ENCODE measurements at regions not wholly inside any gene's neighbourhood (a gene's known extent, or its start where the extent isn't known, plus 50 kb on each side); places are given as distances from the start of the nearest gene placed in this dataset.

- no peak for DNase-seq
Measured at GRCh38 chr22:47379037-47379436, 616.6 kb downstream of the TBC1D22A start.

- DNase-seq = no peak
Measured at GRCh38 chr22:47377926-47378560, 615.6 kb downstream of the TBC1D22A start.

DNA sequence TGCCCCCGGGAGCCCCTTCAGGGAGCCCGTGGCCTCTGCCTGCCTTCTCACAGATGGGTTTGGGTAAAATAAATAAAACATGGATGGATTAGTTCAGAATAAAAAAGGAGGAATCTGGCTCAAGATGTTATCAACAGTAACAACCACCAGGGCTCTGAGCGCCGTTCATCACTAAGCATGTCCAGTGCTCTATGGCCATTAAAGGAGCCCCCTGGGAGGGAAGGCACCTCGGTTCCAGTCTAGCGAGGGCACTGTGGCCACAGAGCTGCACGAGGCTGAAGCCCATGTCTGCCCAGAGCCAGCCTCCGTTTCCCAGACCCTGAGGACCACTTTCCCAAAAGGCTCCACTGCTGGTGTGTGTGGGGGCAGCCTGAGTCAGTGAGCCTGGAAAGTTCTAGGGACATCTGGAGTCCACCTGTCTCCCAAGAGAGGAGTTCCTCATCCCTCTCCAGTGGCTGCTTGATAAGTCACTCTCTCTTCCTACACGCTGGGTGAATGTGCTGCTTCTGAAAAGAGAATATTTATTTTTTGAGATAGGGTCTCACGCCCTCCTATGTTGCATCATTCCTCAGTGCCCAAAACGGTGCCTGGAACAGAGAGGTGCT lies 614.6 kb downstream of the TBC1D22A start:
- DNase-seq = no peak

DNA sequence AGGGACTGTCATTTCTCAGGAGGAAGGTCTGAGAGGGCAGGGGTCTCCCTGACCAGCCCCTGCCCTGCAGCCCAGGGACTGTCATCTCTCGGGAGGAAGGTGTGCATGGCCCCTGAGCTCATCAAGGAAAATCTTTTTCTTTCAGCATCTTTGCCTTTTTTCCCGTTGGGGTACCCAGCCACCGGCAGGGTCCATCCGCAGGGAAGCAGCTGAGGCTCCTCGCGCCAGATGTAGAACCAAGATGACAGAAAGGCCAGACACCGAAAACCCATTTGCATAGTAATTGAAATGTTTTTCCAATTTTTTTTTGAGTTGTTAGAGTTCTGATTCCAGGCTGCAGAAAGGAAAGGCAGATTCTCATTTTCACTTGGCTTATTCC lies 613.9 kb downstream of the TBC1D22A start:
- no peak for DNase-seq

DNA sequence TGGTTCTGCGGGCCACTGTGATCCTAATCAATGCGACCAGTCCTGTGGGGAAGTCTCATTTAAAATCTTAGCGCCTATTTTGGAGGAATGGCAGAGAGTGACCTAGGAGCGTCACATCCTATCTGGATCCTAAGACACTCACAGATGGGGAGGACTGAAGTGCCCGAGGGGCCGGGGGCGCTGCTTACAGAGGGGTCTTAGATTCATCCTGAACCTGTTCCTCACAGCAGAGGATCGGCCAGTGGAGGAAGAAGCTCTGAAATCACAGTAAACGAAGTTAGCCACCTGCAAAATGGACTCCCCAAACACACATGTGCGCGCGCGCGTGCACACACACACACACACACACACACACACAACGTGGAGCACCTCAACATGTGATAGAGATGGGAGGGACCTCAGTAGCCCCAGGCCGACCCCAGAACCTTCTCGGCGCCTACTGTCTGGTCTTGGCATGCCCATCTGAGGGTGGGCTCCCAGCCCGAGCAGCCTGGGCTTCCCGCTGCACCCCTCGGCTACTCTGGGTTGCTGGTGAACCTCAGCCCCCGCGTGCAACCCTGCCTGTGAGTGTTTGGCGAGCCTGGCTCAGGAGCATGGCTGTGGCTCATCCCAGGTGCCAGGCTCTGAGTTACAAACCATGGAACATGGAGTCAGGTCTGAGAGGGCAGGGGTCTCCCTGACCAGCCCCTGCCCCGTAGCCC lies 613.3 kb downstream of the TBC1D22A start:
- DNase-seq = no peak

- DNase-seq = no peak
Measured at GRCh38 chr22:47374901-47375575, 612.6 kb downstream of the TBC1D22A start.

DNA sequence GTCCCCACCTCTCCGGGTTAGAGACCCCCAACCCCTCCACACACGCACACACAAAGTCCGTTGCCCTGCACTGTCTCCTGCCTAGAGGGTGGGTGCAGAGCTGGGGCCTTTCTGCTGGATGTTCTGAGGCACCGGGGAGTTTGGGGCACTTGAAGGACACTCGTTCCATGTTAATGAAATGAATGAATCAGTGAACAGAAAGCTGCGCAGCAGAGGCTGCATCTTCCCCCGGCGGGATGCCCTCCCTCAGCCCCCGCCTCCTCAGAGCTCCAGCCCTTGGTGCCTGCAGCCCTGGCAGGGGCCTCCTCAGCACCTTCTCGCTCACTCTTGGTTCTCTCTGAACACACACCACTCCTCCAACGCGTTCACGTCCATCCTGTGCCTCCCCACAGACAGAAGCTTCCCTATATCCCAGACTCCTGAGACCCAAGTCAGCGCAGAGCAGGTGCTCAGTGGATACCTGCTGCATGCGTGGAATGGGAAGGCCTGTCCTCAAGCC lies 611.9 kb downstream of the TBC1D22A start:
- no peak for DNase-seq

DNA sequence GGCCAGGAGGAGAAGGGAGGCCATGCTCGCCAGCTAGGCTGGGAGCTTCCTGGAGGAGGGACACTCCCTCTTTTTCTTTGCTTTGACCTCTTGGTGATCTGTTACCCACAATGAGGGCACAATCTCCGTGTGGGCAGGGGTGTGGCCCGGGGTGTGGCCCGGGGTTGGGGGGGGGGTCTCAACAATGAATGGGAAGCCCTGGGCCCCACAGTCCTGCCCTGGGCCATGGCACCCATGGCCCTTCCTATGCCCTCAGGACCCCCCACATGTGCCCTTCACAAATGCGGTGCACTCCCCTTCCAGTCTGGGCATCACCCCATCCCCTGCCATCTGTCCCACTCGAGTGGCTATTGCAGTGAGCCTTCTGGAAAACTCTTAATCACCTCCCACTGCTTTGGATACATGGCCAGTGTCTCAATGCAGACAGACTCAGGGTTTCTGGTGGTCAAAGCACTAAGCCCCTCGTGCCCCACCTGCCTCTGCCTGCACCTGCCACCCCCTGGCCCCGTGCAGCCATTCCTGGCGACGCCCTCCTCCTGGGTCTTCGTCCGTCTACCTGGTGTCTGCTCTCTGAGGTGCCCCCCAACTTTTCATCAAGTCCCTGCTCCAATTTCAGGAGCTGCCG lies 611.3 kb downstream of the TBC1D22A start:
- DNase-seq = no peak

GRCh38 chr22:47372596-47373385 lies 610.3 kb downstream of the TBC1D22A start:
- DNase-seq = no peak

- DNase-seq = no peak
Measured at GRCh38 chr22:47372111-47372581, 609.7 kb downstream of the TBC1D22A start.

GRCh38 chr22:47371263-47372090 lies 609.0 kb downstream of the TBC1D22A start:
- no peak for DNase-seq

GRCh38 chr22:47370448-47371262 lies 608.2 kb downstream of the TBC1D22A start:
- DNase-seq = no peak

GRCh38 chr22:47369431-47370015 lies 607.1 kb downstream of the TBC1D22A start:
- no peak for DNase-seq

- DNase-seq = no peak
Measured at GRCh38 chr22:47369020-47369419, 606.6 kb downstream of the TBC1D22A start.

- no peak for DNase-seq
Measured at GRCh38 chr22:47367993-47368945, 605.8 kb downstream of the TBC1D22A start.

- no peak for DNase-seq
Measured at GRCh38 chr22:47367107-47367690, 604.7 kb downstream of the TBC1D22A start.

DNA sequence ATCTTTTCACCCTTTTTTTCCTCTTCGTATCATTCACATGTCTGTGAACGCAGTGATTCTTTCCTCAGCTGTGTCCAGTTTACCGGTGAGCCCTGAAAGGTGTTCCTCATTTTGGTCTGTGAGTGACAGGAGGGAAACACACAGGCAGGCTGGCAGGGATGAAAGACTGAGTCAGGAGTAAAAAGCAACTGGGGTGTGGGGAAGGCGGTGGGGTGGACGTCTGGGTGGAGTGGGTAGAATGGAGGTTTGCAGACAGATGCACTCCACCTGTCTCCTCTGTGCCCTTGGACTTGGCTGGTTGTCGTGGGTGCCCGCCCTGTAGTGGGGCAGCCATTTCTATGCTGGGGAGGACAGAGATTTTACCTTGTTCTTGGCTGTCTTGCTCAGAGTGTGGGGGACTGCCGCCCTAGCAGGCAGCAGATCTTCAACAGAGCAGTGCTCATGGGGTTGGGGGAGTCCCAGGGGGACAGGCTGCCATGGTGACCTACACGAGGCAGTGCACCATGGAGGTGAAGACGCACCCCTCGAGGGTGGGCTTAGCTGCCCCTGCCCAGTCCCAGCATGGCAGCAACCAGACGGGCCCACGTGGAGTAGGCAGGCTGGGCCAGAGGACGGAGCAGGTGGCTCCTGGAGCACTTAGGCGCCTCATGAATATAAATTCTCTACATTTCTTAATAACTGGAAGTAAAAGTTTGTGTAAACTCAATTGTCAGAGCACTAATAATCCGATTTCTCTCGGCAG lies 603.7 kb downstream of the TBC1D22A start:
- no peak for DNase-seq

All from skin of body (tissue), 1 donor.